Natural killer cell treated with Interleukin-12 subunit alpha and Interleukin-12 subunit beta and Interleukin-15 and Interleukin-18, amount 100 ng/mL, for 72 hours (primary cell): ENCODE measurements at regions not wholly inside any gene's neighbourhood (a gene's known extent, or its start where the extent isn't known, plus 50 kb on each side); places are given as distances from the start of the nearest gene placed in this dataset.
"Not testable (repeated sequence)": the region's sequence is repeated elsewhere in the genome, so short reads cannot be mapped to it uniquely, and the experiment has no call there.

Experiments used
- ATAC-seq, 2 donors: fragments of 150-1000 bp; cut with Tn5 transposase in 1 of 2; sonication (Bioruptor Pico), chemical (Tn5 transposase) in 1 of 2; 2 replicates each; pipeline ENCODE4 v1.10.0; 2021
- DNase-seq: peaks from one replicate; pipeline ENCODE4 v3.0.0; 2022; ENCODE audit warnings: low spot score
- H3K27ac Mint-ChIP-seq, 2 donors: 1 replicate in 1 of 2; 2 replicates in 1 of 2; pipeline ENCODE4 v1.8.0; 2022; ENCODE audit warnings: mixed read lengths in 2 of 2, mild to moderate bottlenecking in 1 of 2, moderate library complexity in 1 of 2
- H3K27me3 Mint-ChIP-seq, 2 donors: 1 replicate in 1 of 2; 2 replicates in 1 of 2; pipeline ENCODE4 v1.8.0; 2022; ENCODE audit warnings: mixed read lengths in 2 of 2
- H3K36me3 Mint-ChIP-seq: one replicate; pipeline ENCODE4 v1.8.0; 2022; ENCODE audit warnings: mixed read lengths
- H3K4me1 Mint-ChIP-seq, 2 donors: 1 replicate in 1 of 2; 2 replicates in 1 of 2; pipeline ENCODE4 v1.8.0; 2022; ENCODE audit warnings: low read depth in 2 of 2, mixed read lengths in 2 of 2, mild to moderate bottlenecking in 1 of 2
- H3K4me3 Mint-ChIP-seq: one replicate; pipeline ENCODE4 v1.8.0; 2022; ENCODE audit warnings: mixed read lengths
- H3K9me3 Mint-ChIP-seq: 2 replicates; pipeline ENCODE4 v1.8.0; 2022; ENCODE audit warnings: mixed read lengths

DNA sequence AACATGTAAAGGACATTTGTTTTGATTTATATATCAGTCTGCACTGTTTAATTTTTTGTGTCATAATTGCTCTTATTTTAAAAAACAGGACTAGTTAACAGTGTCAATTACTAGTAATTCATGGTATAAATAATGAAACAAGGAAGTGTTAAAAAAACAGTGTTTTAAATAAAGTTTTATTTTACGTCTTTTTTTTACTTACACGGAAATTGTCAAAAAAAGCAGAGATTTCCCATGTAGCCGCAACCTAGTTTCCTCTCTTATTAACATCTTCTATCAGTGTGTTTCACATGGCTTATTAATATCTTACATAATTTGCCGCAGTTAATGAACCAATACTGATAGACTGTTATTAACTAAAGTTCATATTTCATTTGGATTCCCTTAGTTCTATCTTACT is 301.8 kb downstream of the RTP5 start:
- H3K9me3 Mint-ChIP-seq, ATAC-seq, H3K4me3 Mint-ChIP-seq, DNase-seq, H3K4me1 Mint-ChIP-seq, H3K27ac Mint-ChIP-seq, H3K36me3 Mint-ChIP-seq, H3K27me3 Mint-ChIP-seq: not testable (repeated sequence)
